ENCODE measurements at regions not wholly inside any gene's neighbourhood (a gene's known extent, or its start where the extent isn't known, plus 50 kb on each side); places are given as distances from the start of the nearest gene placed in this dataset.

DNA sequence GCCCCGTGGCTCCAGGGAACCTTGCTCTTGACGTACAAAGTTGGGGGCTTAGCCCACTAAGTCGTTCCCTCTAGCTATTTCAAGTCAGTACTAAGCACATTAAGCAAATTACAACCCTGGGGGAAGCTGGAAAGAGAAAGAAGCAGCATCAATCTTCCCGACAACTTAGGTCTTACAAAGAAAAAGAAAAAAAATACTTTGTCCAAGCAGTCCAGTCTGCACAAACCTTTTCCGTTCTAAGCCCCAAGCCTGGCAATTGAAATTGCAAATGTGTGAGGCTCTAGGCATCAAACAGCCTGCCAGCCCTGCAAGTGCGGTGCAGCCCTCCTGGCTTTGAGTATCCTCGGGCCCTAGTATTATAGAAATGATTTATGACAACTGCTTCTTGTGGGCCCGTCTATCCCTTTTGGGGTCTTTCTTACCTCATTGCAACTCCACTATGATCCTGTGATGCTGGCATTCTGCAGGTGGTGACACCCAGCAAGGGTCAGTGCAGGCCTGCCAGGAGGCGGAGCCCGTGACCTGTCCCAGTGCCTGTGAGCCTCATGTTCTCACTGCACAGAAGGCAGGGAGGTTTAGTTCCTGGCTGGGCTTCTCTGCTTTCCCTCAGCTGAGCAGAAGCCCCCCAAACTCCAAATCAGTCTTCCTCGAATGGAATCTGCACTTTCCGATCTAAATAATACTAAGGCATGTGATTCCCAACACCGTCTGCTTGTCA, 232.3 kb upstream of the IRX2 start:
- Histone ChIP-seq H3K36me3 (ENCODE audit: control insufficient read depth in 2 of 3, insufficient read depth in 3 of 3, low read length in 3 of 3) (no peaks in the 10 kb centered on the region), H3K4me3 (ENCODE audit: low read length in 3 of 3) (no peak overlapping the region), H3K27ac (ENCODE audit: low read depth in 2 of 2, low read length in 2 of 2) (no peak overlapping the region), H3K27me3 (ENCODE audit: control insufficient read depth, insufficient read depth, low read length) (no peaks in the 10 kb centered on the region), H3K9me3 (ENCODE audit: control insufficient read depth in 2 of 3, insufficient read depth in 1 of 3, low read length in 3 of 3) (no peaks in the 10 kb centered on the region), H3K9ac (ENCODE audit: low read length in 3 of 3) (no peak overlapping the region), H3K4me1 (ENCODE audit: control insufficient read depth in 2 of 3, insufficient read depth in 2 of 3, low read depth in 1 of 3, low read length in 3 of 3) (no peaks in the 10 kb centered on the region)
- intact Hi-C loops (cut with DNase I): no loop called here
- TF ChIP-seq, protein P1, sequence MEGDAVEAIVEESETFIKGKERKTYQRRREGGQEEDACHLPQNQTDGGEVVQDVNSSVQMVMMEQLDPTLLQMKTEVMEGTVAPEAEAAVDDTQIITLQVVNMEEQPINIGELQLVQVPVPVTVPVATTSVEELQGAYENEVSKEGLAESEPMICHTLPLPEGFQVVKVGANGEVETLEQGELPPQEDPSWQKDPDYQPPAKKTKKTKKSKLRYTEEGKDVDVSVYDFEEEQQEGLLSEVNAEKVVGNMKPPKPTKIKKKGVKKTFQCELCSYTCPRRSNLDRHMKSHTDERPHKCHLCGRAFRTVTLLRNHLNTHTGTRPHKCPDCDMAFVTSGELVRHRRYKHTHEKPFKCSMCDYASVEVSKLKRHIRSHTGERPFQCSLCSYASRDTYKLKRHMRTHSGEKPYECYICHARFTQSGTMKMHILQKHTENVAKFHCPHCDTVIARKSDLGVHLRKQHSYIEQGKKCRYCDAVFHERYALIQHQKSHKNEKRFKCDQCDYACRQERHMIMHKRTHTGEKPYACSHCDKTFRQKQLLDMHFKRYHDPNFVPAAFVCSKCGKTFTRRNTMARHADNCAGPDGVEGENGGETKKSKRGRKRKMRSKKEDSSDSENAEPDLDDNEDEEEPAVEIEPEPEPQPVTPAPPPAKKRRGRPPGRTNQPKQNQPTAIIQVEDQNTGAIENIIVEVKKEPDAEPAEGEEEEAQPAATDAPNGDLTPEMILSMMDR (IDR thresholded peaks at IDR 0.05; ENCODE audit: borderline replicate concordance, extremely low read depth, insufficient read depth): no peak
- no peak for DNase-seq
- FAIRE-seq: no peak

DNA sequence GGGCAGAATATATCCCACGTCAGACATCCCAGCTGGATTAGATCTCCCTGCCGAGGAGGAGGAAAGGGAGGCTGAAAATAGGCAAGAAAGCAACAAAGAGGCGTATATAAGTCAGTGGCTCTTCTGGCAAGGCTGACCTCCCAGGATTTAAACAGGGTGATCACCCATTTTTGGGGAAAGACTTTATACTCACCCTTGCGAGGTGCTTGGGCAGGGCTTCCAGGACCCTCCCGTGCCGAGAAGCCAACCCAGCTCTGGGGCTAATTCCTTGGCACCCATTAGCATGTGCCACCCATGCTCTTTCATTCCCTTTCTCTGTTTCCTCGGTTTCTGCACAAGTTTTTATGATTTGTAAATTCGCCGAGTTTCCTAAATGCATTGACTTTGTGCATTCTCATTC, 230.2 kb upstream of the IRX2 start:
- no peaks in the 10 kb centered on the region for H3K36me3 ChIP-seq (ENCODE audit: control insufficient read depth in 2 of 3, insufficient read depth in 3 of 3, low read length in 3 of 3)
- TF ChIP-seq, protein P1 (IDR thresholded peaks at IDR 0.05; ENCODE audit: borderline replicate concordance, extremely low read depth, insufficient read depth): no peak
- H3K9ac ChIP-seq (ENCODE audit: low read length in 3 of 3): no peak overlapping the region
- H3K4me1 ChIP-seq (ENCODE audit: control insufficient read depth in 2 of 3, insufficient read depth in 2 of 3, low read depth in 1 of 3, low read length in 3 of 3): no peaks in the 10 kb centered on the region
- intact Hi-C loops (cut with DNase I): no loop called here
- no peaks in the 10 kb centered on the region for H3K27me3 ChIP-seq (ENCODE audit: control insufficient read depth, insufficient read depth, low read length)
- no peaks in the 10 kb centered on the region for H3K9me3 ChIP-seq (ENCODE audit: control insufficient read depth in 2 of 3, insufficient read depth in 1 of 3, low read length in 3 of 3)
- H3K4me3 ChIP-seq (ENCODE audit: low read length in 3 of 3): no peak overlapping the region
- DNase-seq: no peak
- FAIRE-seq: no peak
- H3K27ac ChIP-seq (ENCODE audit: low read depth in 2 of 2, low read length in 2 of 2): no peak overlapping the region

DNA sequence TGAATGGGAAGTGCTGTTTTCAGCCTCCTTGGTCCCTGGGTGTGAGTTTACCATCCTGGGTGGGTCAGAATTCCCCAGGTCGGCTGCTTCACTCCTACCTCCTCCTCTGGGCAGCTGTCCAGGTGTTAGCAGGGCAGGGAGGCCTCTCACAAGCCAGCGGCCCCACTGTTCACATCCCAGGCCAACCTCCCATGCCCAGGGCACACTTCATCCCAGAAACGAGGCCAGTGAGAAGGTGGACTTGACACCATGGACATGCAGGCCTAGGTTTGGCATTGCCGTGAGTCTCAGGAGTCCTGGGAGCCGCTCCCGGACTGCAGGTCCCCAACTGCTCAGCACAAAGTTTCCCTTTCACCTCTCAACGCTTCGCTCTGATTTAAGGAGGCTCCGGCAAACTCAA, 229.6 kb upstream of the IRX2 start:
- no peaks in the 10 kb centered on the region for H3K9me3 ChIP-seq (ENCODE audit: control insufficient read depth in 2 of 3, insufficient read depth in 1 of 3, low read length in 3 of 3)
- no peaks in the 10 kb centered on the region for H3K36me3 ChIP-seq (ENCODE audit: control insufficient read depth in 2 of 3, insufficient read depth in 3 of 3, low read length in 3 of 3)
- no peak overlapping the region for H3K4me3 ChIP-seq (ENCODE audit: low read length in 3 of 3)
- DNase-seq: no peak
- TF ChIP-seq, protein P1 (IDR thresholded peaks at IDR 0.05; ENCODE audit: borderline replicate concordance, extremely low read depth, insufficient read depth): no peak
- no peak overlapping the region for H3K27ac ChIP-seq (ENCODE audit: low read depth in 2 of 2, low read length in 2 of 2)
- no peak for FAIRE-seq
- intact Hi-C loops (cut with DNase I): no loop called here
- H3K27me3 ChIP-seq (ENCODE audit: control insufficient read depth, insufficient read depth, low read length): no peaks in the 10 kb centered on the region
- H3K4me1 ChIP-seq (ENCODE audit: control insufficient read depth in 2 of 3, insufficient read depth in 2 of 3, low read depth in 1 of 3, low read length in 3 of 3): no peaks in the 10 kb centered on the region
- H3K9ac ChIP-seq (ENCODE audit: low read length in 3 of 3): no peak overlapping the region

DNA sequence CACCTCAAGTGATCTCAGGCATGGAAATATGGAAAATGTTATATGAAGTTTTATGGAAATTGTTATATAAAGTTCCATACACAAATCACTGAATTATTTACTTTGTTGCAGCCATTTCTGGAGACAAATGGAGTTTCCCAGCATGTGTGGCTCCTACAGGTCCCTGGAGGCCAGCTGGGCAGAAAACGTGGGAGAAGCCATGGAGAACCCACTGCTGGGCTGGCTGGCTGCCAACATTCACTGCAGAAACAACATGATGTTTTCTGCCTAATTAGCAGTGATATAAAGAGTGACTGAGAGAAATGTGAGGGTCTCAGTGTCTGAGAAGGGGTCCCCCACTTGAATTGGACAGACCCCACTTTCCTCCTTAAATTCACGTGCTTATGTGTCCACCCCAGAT, 208.8 kb upstream of the IRX2 start:
- Histone ChIP-seq H3K36me3 (ENCODE audit: control insufficient read depth in 2 of 3, insufficient read depth in 3 of 3, low read length in 3 of 3) (no peaks in the 10 kb centered on the region), H3K4me1 (ENCODE audit: control insufficient read depth in 2 of 3, insufficient read depth in 2 of 3, low read depth in 1 of 3, low read length in 3 of 3) (no peaks in the 10 kb centered on the region), H3K27ac (ENCODE audit: low read depth in 2 of 2, low read length in 2 of 2) (no peak overlapping the region), H3K9me3 (ENCODE audit: control insufficient read depth in 2 of 3, insufficient read depth in 1 of 3, low read length in 3 of 3) (peaks cover 0 to 3% (median 0%) of the 10 kb centered on the region in 3 donors), H3K9ac (ENCODE audit: low read length in 3 of 3) (no peak overlapping the region), H3K4me3 (ENCODE audit: low read length in 3 of 3) (no peak overlapping the region), H3K27me3 (ENCODE audit: control insufficient read depth, insufficient read depth, low read length) (no peaks in the 10 kb centered on the region)
- intact Hi-C loops (cut with DNase I): no loop called here
- TF ChIP-seq, protein P1 (IDR thresholded peaks at IDR 0.05; ENCODE audit: borderline replicate concordance, extremely low read depth, insufficient read depth): no peak
- DNase-seq (no peak), FAIRE-seq (no peak)
